HFFc6 (cell line): ENCODE measurements at regions not wholly inside any gene's neighbourhood (a gene's known extent, or its start where the extent isn't known, plus 50 kb on each side); places are given as distances from the start of the nearest gene placed in this dataset. TPM values are rescaled to one million over a fixed set of nuclear protein-coding genes. Genes with fewer than 3 reads are reported as not detected.

ENCODE experiments used
- DNase-seq: peaks from one replicate; pipeline ENCODE4 v3.0.0-alpha.2; 2018
- H3K27ac Mint-ChIP-seq: 2 replicates; pipeline ENCODE4 v1.8.0; 2020; ENCODE audit warnings: mild to moderate bottlenecking, mixed read lengths
- H3K27me3 Mint-ChIP-seq: 2 replicates; pipeline ENCODE4 v1.8.0; 2021; ENCODE audit warnings: mild to moderate bottlenecking, moderate library complexity, mixed read lengths; ENCODE audit not compliant: insufficient read depth
- H3K36me3 Mint-ChIP-seq: 2 replicates; pipeline ENCODE4 v1.8.0; 2021; ENCODE audit warnings: low read depth, mixed read lengths
- H3K4me1 Mint-ChIP-seq: 2 replicates; pipeline ENCODE4 v1.8.0; 2020; ENCODE audit warnings: low read depth, mixed read lengths
- H3K4me3 Mint-ChIP-seq: 2 replicates; pipeline ENCODE4 v1.8.0; 2020; ENCODE audit warnings: mild to moderate bottlenecking, moderate library complexity, mixed read lengths
- H3K9me3 Mint-ChIP-seq: 2 replicates; pipeline ENCODE4 v1.8.0; 2020; ENCODE audit warnings: mild to moderate bottlenecking, mixed read lengths
- microRNA-seq: library from miRNA; unstranded; fragments of <30 nt; microRNA quantifications from one replicate; pipeline ENCODE4, GENCODE V29; 2019
- TF ChIP-seq, protein P1 (sequence below): fragments of 200-600 bp; sonication (generic); IDR thresholded peaks from 2 replicates; pipeline ENCODE4 v1.5.0; 2021; ENCODE audit warnings: antibody characterized with exemption, mild to moderate bottlenecking

DNA sequence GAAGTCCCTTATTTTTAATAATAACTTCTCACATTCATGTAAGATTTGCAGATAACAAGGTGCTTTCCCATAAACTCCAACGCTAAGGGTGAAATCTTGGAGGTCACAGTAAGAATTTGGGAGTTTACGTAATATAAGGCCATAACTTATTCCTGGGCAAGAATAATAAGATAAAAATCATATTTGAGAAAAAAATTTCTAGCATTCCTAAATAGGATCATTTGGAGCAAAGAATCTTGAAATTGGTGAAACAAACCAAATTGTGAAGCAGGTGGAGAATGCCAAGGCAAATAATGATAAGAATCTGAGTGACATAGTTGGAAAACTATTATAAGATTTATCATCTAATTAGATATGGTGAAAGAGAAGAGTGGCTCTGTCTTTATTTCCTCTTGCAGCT lies 50.4 kb upstream of the FGF16 start:
- TF ChIP-seq, protein P1, sequence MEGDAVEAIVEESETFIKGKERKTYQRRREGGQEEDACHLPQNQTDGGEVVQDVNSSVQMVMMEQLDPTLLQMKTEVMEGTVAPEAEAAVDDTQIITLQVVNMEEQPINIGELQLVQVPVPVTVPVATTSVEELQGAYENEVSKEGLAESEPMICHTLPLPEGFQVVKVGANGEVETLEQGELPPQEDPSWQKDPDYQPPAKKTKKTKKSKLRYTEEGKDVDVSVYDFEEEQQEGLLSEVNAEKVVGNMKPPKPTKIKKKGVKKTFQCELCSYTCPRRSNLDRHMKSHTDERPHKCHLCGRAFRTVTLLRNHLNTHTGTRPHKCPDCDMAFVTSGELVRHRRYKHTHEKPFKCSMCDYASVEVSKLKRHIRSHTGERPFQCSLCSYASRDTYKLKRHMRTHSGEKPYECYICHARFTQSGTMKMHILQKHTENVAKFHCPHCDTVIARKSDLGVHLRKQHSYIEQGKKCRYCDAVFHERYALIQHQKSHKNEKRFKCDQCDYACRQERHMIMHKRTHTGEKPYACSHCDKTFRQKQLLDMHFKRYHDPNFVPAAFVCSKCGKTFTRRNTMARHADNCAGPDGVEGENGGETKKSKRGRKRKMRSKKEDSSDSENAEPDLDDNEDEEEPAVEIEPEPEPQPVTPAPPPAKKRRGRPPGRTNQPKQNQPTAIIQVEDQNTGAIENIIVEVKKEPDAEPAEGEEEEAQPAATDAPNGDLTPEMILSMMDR: no peak
- Mint-ChIP-seq H3K27ac (no peak overlapping the region), H3K9me3 (no peaks in the 10 kb centered on the region), H3K4me3 (no peak overlapping the region), H3K4me1 (no peaks in the 10 kb centered on the region), H3K36me3 (no peaks in the 10 kb centered on the region), H3K27me3 (peaks cover 3% of the 10 kb centered on the region; the same call in 1 of the 2 replicates)
- no peak for DNase-seq

Small RNA genes in the stretch of these regions (microRNA-seq; reads per million reads assigned to microRNA genes)
- gene MIR325 (not detected), gene MIR384 (not detected)
